H9 (cell line): ENCODE measurements at regions not wholly inside any gene's neighbourhood (a gene's known extent, or its start where the extent isn't known, plus 50 kb on each side); places are given as distances from the start of the nearest gene placed in this dataset.

Experiments
- DNase-seq: peaks from one replicate; pipeline ENCODE4 v3.0.0-alpha.2; 2017
- H2AFZ ChIP-seq: one replicate; pipeline ENCODE4 v1.6.1; 2013; ENCODE audit warnings: mild to moderate bottlenecking, low read length, control low read depth, moderate library complexity
- H2AK5ac ChIP-seq: 2 replicates; pipeline ENCODE4 v1.6.1; 2013; ENCODE audit warnings: low read length, control low read depth, mixed read lengths; ENCODE audit not compliant: insufficient read length
- H2BK120ac ChIP-seq: one replicate; pipeline ENCODE4 v1.6.1; 2013; ENCODE audit warnings: low read depth, mild to moderate bottlenecking, low read length, control low read depth, inconsistent platforms; ENCODE audit not compliant: poor library complexity, severe bottlenecking
- H2BK12ac ChIP-seq: 2 replicates; pipeline ENCODE4 v1.6.1; 2013; ENCODE audit warnings: low read length, control low read depth, mixed read lengths, low read depth; ENCODE audit not compliant: insufficient read length
- H2BK15ac ChIP-seq: 2 replicates; pipeline ENCODE4 v1.6.1; 2013; ENCODE audit warnings: low read depth, low read length, control low read depth
- H2BK20ac ChIP-seq: one replicate; pipeline ENCODE4 v1.6.1; 2013; ENCODE audit warnings: low read depth, mild to moderate bottlenecking, low read length, control low read depth, inconsistent platforms; ENCODE audit not compliant: poor library complexity, severe bottlenecking
- H2BK5ac ChIP-seq: 2 replicates; pipeline ENCODE4 v1.6.1; 2013; ENCODE audit warnings: low read length, control low read depth, mixed read lengths; ENCODE audit not compliant: insufficient read length
- H3K14ac ChIP-seq: 2 replicates; pipeline ENCODE4 v1.6.1; 2013; ENCODE audit warnings: low read length, control low read depth; ENCODE audit not compliant: insufficient read depth
- H3K18ac ChIP-seq: 2 replicates; pipeline ENCODE4 v1.6.1; 2013; ENCODE audit warnings: low read depth, mild to moderate bottlenecking, mixed read lengths, low read length, control low read depth; ENCODE audit not compliant: insufficient read length
- H3K23ac ChIP-seq: 2 replicates; pipeline ENCODE4 v1.6.1; 2013; ENCODE audit warnings: low read length, control low read depth, mixed read lengths, low read depth; ENCODE audit not compliant: insufficient read length
- H3K23me2 ChIP-seq: 2 replicates; pipeline ENCODE4 v1.6.1; 2013; ENCODE audit warnings: low read depth, mild to moderate bottlenecking, mixed read lengths, low read length, control low read depth; ENCODE audit not compliant: insufficient read length, poor library complexity, severe bottlenecking
- H3K27ac ChIP-seq: 2 replicates; pipeline ENCODE4 v1.5.1; 2013; ENCODE audit warnings: low read length, control low read depth, mixed read lengths, low read depth; ENCODE audit not compliant: insufficient read length
- H3K27me3 ChIP-seq: 2 replicates; pipeline ENCODE4 v1.6.1; 2013; ENCODE audit warnings: low read length, control low read depth, inconsistent platforms; ENCODE audit not compliant: insufficient read depth
- H3K4ac ChIP-seq: 2 replicates; pipeline ENCODE4 v1.6.1; 2013; ENCODE audit warnings: low read depth, mild to moderate bottlenecking, control low read depth, inconsistent platforms, low read length, moderate library complexity
- H3K4me1 ChIP-seq: 2 replicates; pipeline ENCODE4 v1.6.1; 2013; ENCODE audit warnings: low read length, control low read depth, inconsistent platforms; ENCODE audit not compliant: insufficient read depth
- H3K4me2 ChIP-seq: 2 replicates; pipeline ENCODE4 v1.6.1; 2013; ENCODE audit warnings: low read length, control low read depth, mixed read lengths; ENCODE audit not compliant: insufficient read length, insufficient read depth
- H3K56ac ChIP-seq: 2 replicates; pipeline ENCODE4 v1.6.1; 2013; ENCODE audit warnings: low read depth, mild to moderate bottlenecking, mixed read lengths, low read length, control low read depth; ENCODE audit not compliant: insufficient read length
- H3K79me1 ChIP-seq: 2 replicates; pipeline ENCODE4 v1.6.1; 2013; ENCODE audit warnings: low read depth, mild to moderate bottlenecking, moderate library complexity, low read length, control low read depth, inconsistent platforms; ENCODE audit not compliant: insufficient read depth, poor library complexity, severe bottlenecking
- H3K79me2 ChIP-seq: 2 replicates; pipeline ENCODE4 v1.6.1; 2013; ENCODE audit warnings: low read length, control low read depth, inconsistent platforms; ENCODE audit not compliant: insufficient read depth
- H3K9ac ChIP-seq: 2 replicates; pipeline ENCODE4 v1.6.1; 2013; ENCODE audit warnings: low read length, control low read depth, mixed read lengths; ENCODE audit not compliant: insufficient read length; ENCODE audit errors: extremely low read depth
- H3K9me3 ChIP-seq: one replicate; pipeline ENCODE4 v1.6.1; 2013; ENCODE audit warnings: low read depth, low read length, inconsistent platforms; ENCODE audit not compliant: control insufficient read depth
- H3T11ph ChIP-seq: one replicate; pipeline ENCODE4 v1.6.1; 2013; ENCODE audit warnings: mild to moderate bottlenecking, low read length, control low read depth, inconsistent platforms
- H4K20me1 ChIP-seq: one replicate; pipeline ENCODE4 v1.6.1; 2013; ENCODE audit not compliant: control insufficient read depth, insufficient read length, insufficient read depth
- H4K5ac ChIP-seq: 2 replicates; pipeline ENCODE4 v1.6.1; 2013; ENCODE audit warnings: low read depth, mild to moderate bottlenecking, mixed read lengths, low read length, control low read depth; ENCODE audit not compliant: insufficient read length
- H4K8ac ChIP-seq: replicated peaks from 2 replicates; pipeline ENCODE4 v1.6.1; 2013; ENCODE audit warnings: low read length, control low read depth, mixed read lengths, low read depth; ENCODE audit not compliant: insufficient read length
- H4K91ac ChIP-seq: 2 replicates; pipeline ENCODE4 v1.6.1; 2013; ENCODE audit warnings: low read depth, mild to moderate bottlenecking, moderate library complexity, mixed read lengths, low read length, control low read depth; ENCODE audit not compliant: insufficient read length
- H3K27ac Mint-ChIP-seq, 3 experiments: 2 replicates in 2 of 3; 3 replicates in 1 of 3; pipeline ENCODE4 v1.8.0; 2020 to 2021; ENCODE audit warnings: mixed read lengths in 3 of 3, mild to moderate bottlenecking in 1 of 3, moderate library complexity in 1 of 3
- H3K27me3 Mint-ChIP-seq: 2 replicates; pipeline ENCODE4 v1.8.0; 2021; ENCODE audit warnings: low read depth, mild to moderate bottlenecking, moderate library complexity, mixed read lengths
- H3K36me3 Mint-ChIP-seq, 3 experiments: 2 replicates in 2 of 3; 3 replicates in 1 of 3; pipeline ENCODE4 v1.8.0; 2020 to 2021; ENCODE audit warnings: low read depth in 3 of 3, mixed read lengths in 3 of 3; ENCODE audit not compliant: insufficient read depth in 1 of 3
- H3K4me1 Mint-ChIP-seq, 2 experiments: 2 replicates each; pipeline ENCODE4 v1.8.0; 2020; ENCODE audit warnings: mixed read lengths in 2 of 2
- H3K4me3 Mint-ChIP-seq, 2 experiments: 2 replicates in 1 of 2; 3 replicates in 1 of 2; pipeline ENCODE4 v1.8.0; 2020 to 2021; ENCODE audit warnings: mild to moderate bottlenecking in 2 of 2, mixed read lengths in 2 of 2, moderate library complexity in 1 of 2
- H3K9me3 Mint-ChIP-seq, 2 experiments: 2 replicates in 1 of 2; 3 replicates in 1 of 2; pipeline ENCODE4 v1.8.0; 2020; ENCODE audit warnings: mild to moderate bottlenecking in 2 of 2, mixed read lengths in 2 of 2, moderate library complexity in 1 of 2
- WGBS: extraction: QIAGEN DNeasy Blood & Tissue Kit; methylation state at CpG from one replicate; pipeline ENCODE4 v1.1.7; 2013; ENCODE audit warnings: missing lambda C conversion rate, low lambda C conversion rate, mixed read lengths; ENCODE audit not compliant: insufficient read length; ENCODE audit errors: extremely low coverage; 5-methylcytosine and 5-hydroxymethylcytosine counted together
- TF ChIP-seq, protein P1 (sequence below): fragments of 200-600 bp; sonication (generic); conservative IDR thresholded peaks from 3 replicates; pipeline ENCODE4 v1.8.0; 2021; ENCODE audit warnings: antibody characterized with exemption, mild to moderate bottlenecking

DNA sequence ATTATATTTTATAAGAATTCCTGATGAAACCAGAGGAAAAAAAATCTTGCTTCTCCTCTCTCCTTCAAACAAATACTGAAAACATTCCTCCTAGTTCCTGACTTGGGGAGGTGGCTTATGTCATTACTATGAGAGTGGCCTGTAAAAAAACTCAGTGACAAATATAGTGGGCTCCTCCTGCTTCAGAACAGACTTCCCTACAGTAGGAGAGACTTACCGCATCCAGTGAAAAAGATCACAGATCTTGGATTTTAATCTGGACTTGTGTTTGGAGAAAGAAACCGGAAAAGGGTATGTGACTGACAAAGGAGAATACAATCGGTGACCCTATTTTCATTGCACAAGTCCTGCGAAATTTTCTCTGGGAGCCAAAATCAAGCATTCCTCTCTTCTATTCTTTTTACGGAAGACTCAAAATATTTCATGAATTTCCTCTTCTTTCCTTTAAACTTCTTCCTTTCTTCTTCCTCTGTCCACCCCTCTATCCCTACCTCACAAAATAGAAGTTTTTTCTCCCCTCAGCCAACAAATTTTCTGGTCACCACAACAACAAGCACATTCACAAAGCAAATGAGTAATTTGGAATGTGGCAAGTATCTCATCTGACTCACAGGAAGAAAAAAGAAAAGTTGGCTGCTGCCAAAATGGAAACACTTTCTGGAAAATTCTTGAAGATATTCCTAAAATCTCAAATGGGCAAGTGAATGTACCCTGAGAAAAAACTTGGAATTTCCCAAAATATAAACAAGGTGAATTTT lies 185.1 kb upstream of the CDKN3 start:
- Histone ChIP-seq H2BK20ac (no peak overlapping the region), H3K4me1 (no peaks in the 10 kb centered on the region), H4K20me1 (no peaks in the 10 kb centered on the region), H3K23me2 (no peaks in the 10 kb centered on the region), H3K4me2 (no peak overlapping the region), H3K27ac (no peak overlapping the region), H3K4ac (no peak overlapping the region), H4K5ac (no peak overlapping the region), H4K91ac (no peak overlapping the region), H2BK15ac (no peak overlapping the region), H4K8ac (no peak overlapping the region), H3K9ac (no peak overlapping the region), H3K79me2 (no peaks in the 10 kb centered on the region), H3K27me3 (no peaks in the 10 kb centered on the region), H2BK120ac (no peak overlapping the region), H3K18ac (no peak overlapping the region), H3K9me3 (no peaks in the 10 kb centered on the region), H2BK12ac (no peak overlapping the region), H3T11ph (no peak overlapping the region), H3K79me1 (no peaks in the 10 kb centered on the region), H3K14ac (no peak overlapping the region), H3K23ac (no peak overlapping the region), H3K56ac (no peak overlapping the region), H2AFZ (no peak overlapping the region), H2BK5ac (no peak overlapping the region), H2AK5ac (no peak overlapping the region)
- Mint-ChIP-seq H3K4me3 (no peak overlapping the region), H3K36me3 (no peaks in the 10 kb centered on the region), H3K27me3 (no peaks in the 10 kb centered on the region), H3K4me1 (peaks cover 0 to 8% of the 10 kb centered on the region in 2 experiments; a peak in 2 of 4 replicates), H3K9me3 (peaks cover 0 to 2% of the 10 kb centered on the region in 2 experiments; a peak in 2 of 5 replicates), H3K27ac (peak overlapping the region in 1 of 3 experiments; percentile 3; a peak in 2 of 7 replicates)
- WGBS: no CpG with 5 or more reads among the region's 5 CpGs
- no peak for DNase-seq
- TF ChIP-seq, protein P1, sequence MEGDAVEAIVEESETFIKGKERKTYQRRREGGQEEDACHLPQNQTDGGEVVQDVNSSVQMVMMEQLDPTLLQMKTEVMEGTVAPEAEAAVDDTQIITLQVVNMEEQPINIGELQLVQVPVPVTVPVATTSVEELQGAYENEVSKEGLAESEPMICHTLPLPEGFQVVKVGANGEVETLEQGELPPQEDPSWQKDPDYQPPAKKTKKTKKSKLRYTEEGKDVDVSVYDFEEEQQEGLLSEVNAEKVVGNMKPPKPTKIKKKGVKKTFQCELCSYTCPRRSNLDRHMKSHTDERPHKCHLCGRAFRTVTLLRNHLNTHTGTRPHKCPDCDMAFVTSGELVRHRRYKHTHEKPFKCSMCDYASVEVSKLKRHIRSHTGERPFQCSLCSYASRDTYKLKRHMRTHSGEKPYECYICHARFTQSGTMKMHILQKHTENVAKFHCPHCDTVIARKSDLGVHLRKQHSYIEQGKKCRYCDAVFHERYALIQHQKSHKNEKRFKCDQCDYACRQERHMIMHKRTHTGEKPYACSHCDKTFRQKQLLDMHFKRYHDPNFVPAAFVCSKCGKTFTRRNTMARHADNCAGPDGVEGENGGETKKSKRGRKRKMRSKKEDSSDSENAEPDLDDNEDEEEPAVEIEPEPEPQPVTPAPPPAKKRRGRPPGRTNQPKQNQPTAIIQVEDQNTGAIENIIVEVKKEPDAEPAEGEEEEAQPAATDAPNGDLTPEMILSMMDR: no peak
